ENCODE measurements at regions not wholly inside any gene's neighbourhood (a gene's known extent, or its start where the extent isn't known, plus 50 kb on each side); places are given as distances from the start of the nearest gene placed in this dataset.

- no peaks in the 10 kb centered on the region for H3K79me2 ChIP-seq (ENCODE audit: insufficient read depth, low read length)
- no peak overlapping the region for H2AFZ ChIP-seq (ENCODE audit: low read depth, low read length)
- H3K27ac ChIP-seq (ENCODE audit: low read depth, low read length) = no peak overlapping the region
- H3K36me3 Mint-ChIP-seq (ENCODE audit: low read depth, unreplicated experiment) = no peaks in the 10 kb centered on the region
- TF ChIP-seq CTCF (IDR thresholded peaks at IDR 0.05; ENCODE audit: insufficient read depth, low read depth, low read length) (no peak), EZH2 (IDR thresholded peaks at IDR 0.05; ENCODE audit: insufficient read depth, low read length) (no peak)
- no peaks in the 10 kb centered on the region for H3K36me3 ChIP-seq (ENCODE audit: insufficient read depth, low read length)
- H3K9me3 Mint-ChIP-seq (ENCODE audit: unreplicated experiment) = no peaks in the 10 kb centered on the region
- no peaks in the 10 kb centered on the region for H3K4me1 ChIP-seq (ENCODE audit: insufficient read depth, low read length)
- no peak overlapping the region for H3K4me3 ChIP-seq (ENCODE audit: insufficient read depth, low read depth, low read length)
- no peaks in the 10 kb centered on the region for H3K9me3 ChIP-seq (ENCODE audit: insufficient read depth, low read depth, low read length)
- no peaks in the 10 kb centered on the region for H4K20me1 ChIP-seq (ENCODE audit: insufficient read depth, low read length)
- no peak overlapping the region for H3K4me3 Mint-ChIP-seq (ENCODE audit: unreplicated experiment)
- H3K9ac ChIP-seq (ENCODE audit: low read length) = no peak overlapping the region
- FAIRE-seq (no peak), DNase-seq (ENCODE audit: low read depth) (no peak)
- H3K4me1 Mint-ChIP-seq (ENCODE audit: low read depth, unreplicated experiment) = peaks cover 16% of the 10 kb centered on the region
- peaks cover 23% of the 10 kb centered on the region for H3K27me3 Mint-ChIP-seq (ENCODE audit: low read depth, unreplicated experiment)
- no peak overlapping the region for H3K4me2 ChIP-seq (ENCODE audit: low read length)
- H3K27me3 ChIP-seq (ENCODE audit: insufficient read depth, low read length) = peaks cover 47% of the 10 kb centered on the region
- H3K27ac Mint-ChIP-seq (ENCODE audit: unreplicated experiment) = no peak overlapping the region
Observed at GRCh38 chr3:127427156-127427555, 139.3 kb upstream of the PRR20G start.

- no peak overlapping the region for H3K9ac ChIP-seq (ENCODE audit: low read length)
- no peak overlapping the region for H3K27ac Mint-ChIP-seq (ENCODE audit: unreplicated experiment)
Observed at GRCh38 chr3:127426444-127427153, 138.8 kb upstream of the PRR20G start.

More at GRCh38 chr3:127426444-127427153, 138.8 kb upstream of the PRR20G start:
- Histone ChIP-seq H3K4me1 (ENCODE audit: insufficient read depth, low read length) (no peaks in the 10 kb centered on the region), H2AFZ (ENCODE audit: low read depth, low read length) (no peak overlapping the region), H4K20me1 (ENCODE audit: insufficient read depth, low read length) (no peaks in the 10 kb centered on the region), H3K36me3 (ENCODE audit: insufficient read depth, low read length) (no peaks in the 10 kb centered on the region), H3K27ac (ENCODE audit: low read depth, low read length) (no peak overlapping the region), H3K4me2 (ENCODE audit: low read length) (no peak overlapping the region), H3K27me3 (ENCODE audit: insufficient read depth, low read length) (peaks cover 47% of the 10 kb centered on the region), H3K4me3 (ENCODE audit: insufficient read depth, low read depth, low read length) (no peak overlapping the region), H3K79me2 (ENCODE audit: insufficient read depth, low read length) (no peaks in the 10 kb centered on the region), H3K9me3 (ENCODE audit: insufficient read depth, low read depth, low read length) (no peaks in the 10 kb centered on the region)
- TF ChIP-seq EZH2 (IDR thresholded peaks at IDR 0.05; ENCODE audit: insufficient read depth, low read length) = no peak
- no peak for TF ChIP-seq CTCF (IDR thresholded peaks at IDR 0.05; ENCODE audit: insufficient read depth, low read depth, low read length)
- FAIRE-seq (no peak), DNase-seq (ENCODE audit: low read depth) (no peak)
- H3K27me3 Mint-ChIP-seq (ENCODE audit: low read depth, unreplicated experiment) = peaks cover 29% of the 10 kb centered on the region
- H3K9me3 Mint-ChIP-seq (ENCODE audit: unreplicated experiment) = no peaks in the 10 kb centered on the region
- H3K36me3 Mint-ChIP-seq (ENCODE audit: low read depth, unreplicated experiment) = no peaks in the 10 kb centered on the region
- no peak overlapping the region for H3K4me3 Mint-ChIP-seq (ENCODE audit: unreplicated experiment)
- peaks cover 17% of the 10 kb centered on the region for H3K4me1 Mint-ChIP-seq (ENCODE audit: low read depth, unreplicated experiment)
